ENCODE measurements at regions not wholly inside any gene's neighbourhood (a gene's known extent, or its start where the extent isn't known, plus 50 kb on each side); places are given as distances from the start of the nearest gene placed in this dataset.
"Not testable (repeated sequence)": the region's sequence is repeated elsewhere in the genome, so short reads cannot be mapped to it uniquely, and the experiment has no call there.

GRCh38 chr18:56487801-56488200, 150.6 kb downstream of the TXNL1 start:
- no peak for DNase-seq

- DNase-seq: no peak
Observed at GRCh38 chr18:56483386-56483785, 155.0 kb downstream of the TXNL1 start.

GRCh38 chr18:56482813-56483212, 155.6 kb downstream of the TXNL1 start:
- not testable (repeated sequence) for DNase-seq

GRCh38 chr18:56481751-56482150, 156.6 kb downstream of the TXNL1 start:
- no peak for DNase-seq

- no peak for DNase-seq
Observed at GRCh38 chr18:56479841-56480240, 158.6 kb downstream of the TXNL1 start.

- DNase-seq: no peak
Observed at GRCh38 chr18:56475250-56475649, 163.1 kb downstream of the TXNL1 start.

- DNase-seq: no peak
Observed at GRCh38 chr18:56473400-56474024, 164.9 kb downstream of the TXNL1 start.

- no peak for DNase-seq
Observed at GRCh38 chr18:56470406-56471351, 167.7 kb downstream of the TXNL1 start.

- DNase-seq: no peak
Observed at GRCh38 chr18:56469582-56469981, 168.8 kb downstream of the TXNL1 start.

- no peak for DNase-seq
Observed at GRCh38 chr18:56468396-56468795, 170.0 kb downstream of the TXNL1 start.

GRCh38 chr18:56462276-56462675, 176.1 kb downstream of the TXNL1 start:
- no peak for DNase-seq

- no peak for DNase-seq
Observed at GRCh38 chr18:56461151-56461550, 177.2 kb downstream of the TXNL1 start.

- no peak for DNase-seq
Observed at GRCh38 chr18:56460581-56460980, 177.8 kb downstream of the TXNL1 start.

GRCh38 chr18:56458770-56459712, 179.4 kb downstream of the TXNL1 start:
- DNase-seq: no peak

GRCh38 chr18:56455874-56456273, 182.5 kb downstream of the TXNL1 start:
- DNase-seq: no peak

- DNase-seq: no peak
Observed at GRCh38 chr18:56455141-56455540, 183.3 kb downstream of the TXNL1 start.

GRCh38 chr18:56453631-56454030, 184.8 kb downstream of the TXNL1 start:
- no peak for DNase-seq

GRCh38 chr18:56451188-56451587, 187.2 kb downstream of the TXNL1 start:
- DNase-seq: no peak

GRCh38 chr18:56448751-56449150, 189.6 kb downstream of the TXNL1 start:
- no peak for DNase-seq

- DNase-seq: no peak
Observed at GRCh38 chr18:56445422-56445821, 193.0 kb downstream of the TXNL1 start.

- no peak for DNase-seq
Observed at GRCh38 chr18:56444201-56444600, 194.2 kb downstream of the TXNL1 start.

- no peak for DNase-seq
Observed at GRCh38 chr18:56443166-56443907, 195.1 kb downstream of the TXNL1 start.

Measured in NCI-H1694 (cell line).